SH-SY5Y (cell line): ENCODE measurements at regions not wholly inside any gene's neighbourhood (a gene's known extent, or its start where the extent isn't known, plus 50 kb on each side); places are given as distances from the start of the nearest gene placed in this dataset.

Source experiments
- GATA2 ChIP-seq: IDR thresholded peaks from 2 replicates; pipeline ENCODE4 v1.6.1; 2011; ENCODE audit warnings: mild to moderate bottlenecking, low read depth, low read length
- GATA3 ChIP-seq: IDR thresholded peaks from 2 replicates; pipeline ENCODE4 v1.6.1; 2011; ENCODE audit warnings: low read depth, mild to moderate bottlenecking, low read length, moderate library complexity

DNA sequence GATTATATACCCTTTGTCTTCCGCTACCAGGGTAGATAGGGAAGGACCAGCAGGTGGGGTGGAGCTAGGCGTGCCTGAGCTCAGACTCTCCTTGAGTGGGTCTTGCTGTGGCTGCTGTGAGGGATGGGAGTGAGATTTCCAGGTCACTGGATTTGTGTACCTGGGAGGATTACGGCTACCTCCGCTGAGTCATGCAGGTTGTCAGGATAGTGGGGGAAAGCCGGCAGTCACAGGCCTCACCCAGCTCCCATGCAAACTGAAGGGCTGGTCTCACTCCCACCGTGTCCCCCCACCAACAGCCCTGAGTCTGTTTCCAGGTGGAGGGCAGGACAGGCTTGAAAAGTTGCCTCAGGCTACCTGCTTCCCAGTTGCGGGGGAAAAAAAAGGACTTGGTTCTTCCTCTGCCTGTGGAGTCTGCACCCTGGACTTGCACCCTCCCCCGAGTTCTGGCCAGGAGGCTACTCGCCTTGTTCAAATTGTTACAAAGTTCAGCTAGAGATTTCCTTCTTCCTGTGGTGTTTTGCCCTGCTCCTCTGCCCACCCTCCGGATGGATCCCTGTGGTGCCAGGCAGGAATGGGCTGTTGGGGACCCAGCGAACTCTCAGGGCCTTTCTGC is 268.3 kb downstream of the VAPA start:
- no peak for TF ChIP-seq GATA2
- no peak for TF ChIP-seq GATA3
